GM19035 (cell line): ENCODE measurements at regions not wholly inside any gene's neighbourhood (a gene's known extent, or its start where the extent isn't known, plus 50 kb on each side); places are given as distances from the start of the nearest gene placed in this dataset.

Experiments
- ATAC-seq: cut with Tn5 transposase; IDR thresholded peaks from one replicate; pipeline ENCODE4 v1.9.1; 2021; ENCODE audit not compliant: unreplicated experiment

GRCh38 chr5:93322974-93323860 is 257.8 kb downstream of the NR2F1-AS1 start:
- no peak for ATAC-seq

- ATAC-seq, result no peak
Measured at GRCh38 chr5:93320920-93321445, 260.0 kb downstream of the NR2F1-AS1 start.

DNA sequence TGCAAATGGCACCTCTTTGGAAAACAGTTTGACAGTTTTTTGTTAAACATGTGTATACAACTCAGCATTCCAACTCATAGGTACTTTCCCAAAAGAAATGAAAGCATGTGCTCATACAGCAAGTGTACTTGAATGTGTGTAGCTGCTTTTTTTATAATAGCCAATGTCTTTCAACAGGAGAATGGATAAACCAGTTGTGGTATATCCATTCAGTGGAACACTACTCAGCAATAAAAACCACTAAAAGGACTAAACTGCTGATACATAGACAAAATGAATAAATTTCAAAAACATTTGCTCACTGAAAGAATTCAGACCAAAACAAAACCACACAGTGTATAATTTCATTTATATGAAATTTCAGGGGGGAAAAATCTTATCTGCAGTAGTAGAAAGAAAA is 267.3 kb downstream of the NR2F1-AS1 start:
- ATAC-seq, result no peak

- ATAC-seq, result no peak
Measured at GRCh38 chr5:93311881-93312280, 269.1 kb downstream of the NR2F1-AS1 start.

GRCh38 chr5:93307557-93307956 is 273.5 kb downstream of the NR2F1-AS1 start:
- ATAC-seq, result no peak

DNA sequence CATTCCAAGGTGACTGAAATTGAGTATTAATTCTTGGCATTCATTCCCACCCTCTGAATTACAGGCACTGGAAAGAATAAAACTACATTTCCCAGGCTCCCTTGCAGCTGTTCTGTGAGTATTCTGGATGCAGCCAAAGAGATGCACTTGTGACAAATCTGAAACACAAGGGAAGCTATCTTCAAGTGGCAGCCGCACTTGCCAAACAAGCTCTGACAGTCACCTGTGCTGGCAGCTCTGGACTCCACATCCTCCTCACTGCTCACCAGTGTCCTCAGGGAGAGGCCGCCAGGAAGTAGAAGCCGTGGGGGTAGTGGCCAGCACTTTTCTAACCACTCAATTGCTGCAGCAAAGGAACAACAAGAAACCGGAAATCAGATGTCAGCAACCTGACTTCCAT is 275.0 kb downstream of the NR2F1-AS1 start:
- no peak for ATAC-seq

DNA sequence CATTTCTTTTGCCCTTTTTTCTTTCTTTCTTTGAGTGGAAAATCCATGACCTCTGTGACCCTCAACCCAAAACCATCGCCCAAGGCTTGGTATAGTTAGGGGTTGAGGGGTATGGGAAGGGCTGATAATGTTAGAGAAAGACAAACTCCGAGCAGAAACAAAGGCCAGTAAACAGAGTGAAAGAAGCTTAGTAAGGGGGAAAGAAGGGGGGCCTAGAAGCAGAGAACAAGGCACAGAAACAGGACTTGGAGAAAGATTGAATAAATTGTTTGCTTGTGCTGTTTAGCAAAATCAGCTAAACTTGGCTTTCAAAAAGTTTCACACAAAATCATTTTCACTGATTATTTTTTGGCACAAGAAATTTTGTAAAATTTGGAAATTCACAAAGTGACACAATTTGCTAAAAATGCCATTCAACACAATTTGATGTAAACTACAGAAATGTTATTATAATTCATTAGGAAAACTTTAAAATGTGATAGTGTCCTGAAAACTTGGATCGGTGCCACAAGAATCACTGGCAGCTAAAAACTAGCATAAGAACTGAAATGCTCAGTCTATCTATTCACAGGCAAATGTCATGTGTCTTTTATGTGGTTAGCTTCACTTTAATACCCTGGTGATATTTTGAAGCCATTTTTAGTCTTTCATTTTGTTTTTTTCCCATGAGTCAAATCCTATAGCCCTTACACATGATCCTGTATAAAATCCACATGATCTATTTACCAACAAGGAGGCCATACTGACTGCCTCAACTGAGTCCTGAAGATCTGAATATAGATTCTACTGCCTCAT is 276.4 kb downstream of the NR2F1-AS1 start:
- ATAC-seq, result no peak

DNA sequence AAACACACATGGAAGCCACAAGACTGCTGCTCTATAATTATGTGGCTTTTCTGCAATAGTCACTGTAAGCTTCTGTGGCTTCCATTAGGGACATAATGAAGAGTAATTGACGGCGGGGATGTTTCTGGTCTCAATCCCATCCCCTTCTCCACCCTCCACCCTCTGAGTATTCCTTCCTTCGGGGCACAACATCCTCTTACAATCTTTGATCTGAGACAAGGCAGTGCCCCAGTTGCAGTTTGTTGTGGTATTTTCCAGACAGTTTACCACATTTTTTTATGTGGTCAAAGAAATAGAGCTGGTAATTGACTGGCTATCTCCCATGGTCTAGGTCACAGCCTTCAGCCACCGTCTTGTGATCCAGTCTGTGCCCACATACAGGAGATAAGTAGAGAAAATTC is 277.7 kb downstream of the NR2F1-AS1 start:
- no peak for ATAC-seq

DNA sequence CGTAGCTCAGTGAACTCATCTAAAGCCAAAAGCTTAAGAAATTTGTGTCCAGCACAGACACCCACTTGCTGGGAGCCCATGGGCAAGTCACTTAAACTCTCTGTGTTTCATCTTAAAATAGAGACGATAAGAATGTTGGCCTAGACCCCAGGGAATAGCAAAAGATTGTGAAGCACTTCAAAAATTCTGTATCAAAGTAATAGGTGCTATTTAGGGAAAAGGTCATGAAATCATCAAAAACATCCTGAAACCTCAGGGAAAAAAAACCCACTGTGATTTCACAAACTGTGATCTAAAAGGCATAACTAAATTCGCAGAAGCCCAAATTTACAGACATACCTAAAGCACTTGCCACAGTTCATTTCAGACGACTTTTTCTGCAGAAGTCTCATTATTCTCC is 278.3 kb downstream of the NR2F1-AS1 start:
- no peak for ATAC-seq

GRCh38 chr5:93300945-93301344 is 280.1 kb downstream of the NR2F1-AS1 start:
- no peak for ATAC-seq

DNA sequence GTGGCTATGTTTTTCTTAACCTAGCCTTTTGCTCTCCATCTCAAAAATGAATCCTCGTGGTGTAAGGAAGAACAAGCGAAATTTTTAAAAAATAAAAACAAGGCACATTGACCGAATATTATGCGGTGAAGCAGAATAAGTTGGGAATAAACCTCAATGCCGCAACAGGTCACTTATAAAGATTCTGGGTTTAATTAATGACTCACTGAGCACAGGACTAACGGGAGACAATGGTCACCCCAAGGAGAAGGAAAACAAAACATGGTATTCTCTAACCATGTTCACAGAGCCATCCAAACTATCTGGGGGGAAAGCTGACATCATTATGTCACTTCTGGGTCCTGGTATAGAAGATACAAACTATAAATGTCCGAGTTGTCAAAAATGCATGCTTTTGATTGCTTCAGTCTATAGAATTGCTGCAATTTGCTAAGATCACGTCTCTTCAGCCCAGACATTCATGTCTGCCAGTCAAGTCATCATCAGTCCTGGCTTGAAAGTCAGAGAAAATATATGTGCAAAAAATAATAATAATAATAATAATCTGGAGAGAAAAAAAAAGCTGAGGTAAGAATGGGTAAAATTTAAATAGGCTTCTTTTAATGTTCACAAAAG is 280.6 kb downstream of the NR2F1-AS1 start:
- ATAC-seq, result no peak

- no peak for ATAC-seq
Measured at GRCh38 chr5:93299681-93300308, 281.2 kb downstream of the NR2F1-AS1 start.

DNA sequence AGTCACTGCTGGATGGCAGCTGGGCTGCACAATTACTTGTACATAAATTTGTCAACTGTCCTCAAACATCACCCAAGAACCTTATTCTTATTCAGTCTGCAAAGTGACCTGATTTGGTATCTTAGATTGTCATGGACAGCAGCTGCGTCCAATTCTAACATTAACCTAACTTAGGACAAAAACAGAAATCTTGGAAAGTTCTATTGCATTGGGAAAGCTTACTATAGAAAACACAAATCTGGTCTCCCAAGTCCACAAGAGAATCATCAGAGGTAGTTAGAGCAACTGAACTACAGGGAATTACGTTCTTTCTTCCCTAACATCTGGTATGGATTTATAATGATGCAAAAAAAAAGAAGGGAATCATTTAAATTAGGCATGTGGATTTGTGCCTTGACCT is 283.9 kb downstream of the NR2F1-AS1 start:
- no peak for ATAC-seq

DNA sequence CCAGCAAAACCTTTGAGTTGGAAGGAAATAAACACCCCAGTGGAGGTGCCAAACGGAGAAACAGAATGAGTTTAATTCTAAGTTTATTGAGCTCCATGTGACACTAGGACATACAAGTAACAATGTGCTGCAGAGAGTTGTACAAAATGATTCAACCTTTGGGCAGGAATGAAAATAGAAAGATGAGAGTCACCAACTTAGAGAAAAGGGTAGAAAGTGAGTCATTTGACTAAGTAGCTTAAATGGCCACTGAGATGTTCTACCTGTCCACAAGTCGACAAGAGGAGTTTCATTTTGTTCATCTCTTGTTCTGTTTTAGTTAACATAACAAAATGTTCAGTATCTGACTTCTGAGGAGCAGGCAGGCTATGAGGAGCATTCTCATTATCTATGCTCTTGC is 284.7 kb downstream of the NR2F1-AS1 start:
- no peak for ATAC-seq

- no peak for ATAC-seq
Measured at GRCh38 chr5:93294996-93295395, 286.0 kb downstream of the NR2F1-AS1 start.

DNA sequence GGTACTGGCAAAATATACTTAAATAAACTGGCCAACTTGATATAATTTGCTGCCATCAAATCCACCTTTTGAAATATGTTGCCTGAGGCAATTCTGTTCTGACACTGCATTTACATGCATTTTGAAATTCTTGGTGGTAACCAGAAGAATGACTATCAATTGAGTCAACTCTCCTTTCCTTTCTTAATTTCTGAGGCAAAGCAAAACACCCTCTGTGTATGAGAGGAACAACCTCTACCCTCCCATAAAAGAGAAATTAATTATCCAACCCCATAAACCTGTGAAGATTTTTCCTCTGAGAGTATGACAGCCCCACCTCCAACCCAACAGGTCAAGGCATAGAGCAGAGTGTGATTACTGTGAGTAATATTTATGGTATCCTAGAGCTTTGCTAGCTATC is 286.8 kb downstream of the NR2F1-AS1 start:
- ATAC-seq, result no peak

DNA sequence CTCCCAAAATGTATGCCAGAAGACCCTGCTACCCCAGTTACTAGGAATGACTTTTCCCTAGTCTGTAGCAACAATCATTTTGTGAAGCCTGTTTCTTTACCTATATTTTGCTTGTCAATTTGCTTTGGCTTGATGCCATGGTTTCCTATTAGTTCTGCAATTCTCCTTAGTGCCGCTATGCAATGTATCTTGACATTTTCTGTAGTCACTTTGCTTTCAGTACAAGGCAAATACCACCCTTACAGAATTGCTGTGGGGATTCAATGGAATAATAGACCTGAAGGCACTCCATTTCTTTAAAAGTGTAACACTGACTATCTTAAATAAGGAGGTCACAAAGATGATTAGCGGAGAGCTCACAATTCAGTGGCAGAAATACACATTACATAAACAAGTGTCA is 291.1 kb downstream of the NR2F1-AS1 start:
- ATAC-seq, result no peak

DNA sequence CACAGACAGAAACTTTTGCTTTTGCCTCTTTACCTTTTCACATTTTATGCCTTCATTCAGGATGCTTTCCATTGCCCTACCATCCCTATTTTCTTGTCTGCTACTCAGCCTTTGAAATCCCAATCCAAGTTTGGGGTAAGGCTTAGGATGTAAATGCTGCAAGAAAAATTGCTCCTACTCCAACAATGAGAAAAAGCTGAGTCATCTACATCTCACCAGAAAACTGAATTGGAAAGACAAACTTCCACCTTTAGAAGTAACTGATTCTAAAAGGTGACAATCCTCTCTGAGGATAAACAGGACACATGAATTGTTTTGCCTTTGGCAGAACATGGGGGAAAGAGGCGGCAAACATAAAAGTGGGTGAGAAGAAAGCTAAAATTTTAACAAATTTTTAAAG is 295.6 kb downstream of the NR2F1-AS1 start:
- no peak for ATAC-seq

GRCh38 chr5:93281980-93282772 is 298.8 kb downstream of the NR2F1-AS1 start:
- no peak for ATAC-seq

DNA sequence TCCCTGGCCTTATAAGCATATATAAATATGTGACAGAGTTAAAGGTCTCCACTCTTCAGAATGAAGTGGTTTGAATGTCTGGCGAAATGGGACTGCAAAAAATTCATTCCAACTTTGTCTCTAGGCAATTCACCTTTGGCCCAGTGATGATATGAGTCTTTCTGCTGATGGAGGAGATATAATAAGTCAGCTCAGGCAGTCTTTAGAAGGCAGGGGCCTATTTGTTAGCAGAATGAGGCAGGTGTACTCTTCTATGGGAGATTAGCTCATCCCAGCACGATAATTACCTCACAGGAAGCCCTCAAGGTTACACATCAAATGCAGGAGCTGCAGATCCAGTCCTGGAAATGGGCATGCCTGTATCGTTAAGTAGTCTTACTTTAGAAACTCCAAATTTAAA is 300.5 kb downstream of the NR2F1-AS1 start:
- no peak for ATAC-seq
